ENCODE measurements at regions not wholly inside any gene's neighbourhood (a gene's known extent, or its start where the extent isn't known, plus 50 kb on each side); places are given as distances from the start of the nearest gene placed in this dataset.
A peak's percentile ranks its signal among the peaks of the same experiment; 100 is the strongest.

GRCh38 chr6:113039005-113039404 lies 691.9 kb downstream of the RFPL4B start:
- DNase-seq (ENCODE audit: low read depth): no peak

DNA sequence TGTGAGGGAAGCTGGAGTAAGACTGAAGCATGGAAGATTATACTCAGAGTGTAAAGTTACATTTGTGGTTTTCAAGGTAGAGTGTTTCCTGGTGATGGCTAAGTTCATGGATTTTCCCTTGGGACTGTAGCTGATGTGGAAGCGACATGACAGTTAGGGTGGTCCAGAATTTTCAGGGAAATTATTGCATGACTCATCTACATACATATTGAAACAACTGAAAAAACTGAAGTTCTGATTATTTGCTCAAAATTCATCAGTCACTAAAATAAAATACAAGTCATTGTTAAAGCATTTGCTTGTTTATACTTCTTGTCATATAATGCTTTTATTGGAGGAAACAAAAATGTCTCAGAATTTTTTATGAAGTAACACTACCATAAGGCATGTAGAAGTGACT lies 700.0 kb downstream of the RFPL4B start:
- DNase-seq (ENCODE audit: low read depth): peak; percentile 48

GRCh38 chr6:113047932-113048331 lies 700.8 kb downstream of the RFPL4B start:
- no peak for DNase-seq (ENCODE audit: low read depth)

DNA sequence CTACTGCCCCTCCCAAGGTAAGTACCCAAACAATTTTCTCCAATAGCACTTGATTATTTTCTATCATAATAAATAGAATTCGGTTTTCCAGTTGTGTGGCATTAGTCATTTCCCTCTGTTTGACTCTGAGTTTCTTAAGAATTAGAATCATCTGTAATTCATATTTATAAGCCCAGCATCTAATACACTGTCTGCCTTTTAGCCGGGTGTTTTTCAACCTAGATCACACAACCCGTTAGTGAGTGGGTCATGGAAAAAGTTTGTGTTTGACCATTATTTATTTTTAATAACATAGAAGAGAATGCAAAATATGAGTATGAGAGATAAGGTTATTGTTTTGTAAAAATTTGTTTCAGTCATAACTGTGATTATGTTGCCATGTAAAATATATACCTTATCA lies 701.6 kb downstream of the RFPL4B start:
- DNase-seq (ENCODE audit: low read depth): no peak

DNA sequence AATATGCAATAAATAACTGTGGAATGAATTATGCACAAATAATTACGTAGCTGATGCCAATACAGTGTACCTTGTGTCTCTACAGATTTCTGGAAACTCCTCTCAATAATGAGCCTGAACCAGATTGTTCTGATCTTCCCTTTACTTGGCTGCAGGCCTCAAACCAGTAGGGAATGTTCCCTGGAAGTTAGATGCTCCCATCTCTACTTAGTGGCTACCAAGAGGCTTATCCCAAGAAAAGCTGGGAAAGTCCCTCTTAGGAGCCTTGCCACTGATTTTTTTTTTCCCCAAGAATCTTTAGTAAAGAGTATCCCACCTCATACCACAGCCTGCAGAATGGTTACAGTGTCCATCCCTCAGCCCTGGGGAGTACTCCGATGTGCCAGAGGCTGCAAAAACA lies 702.1 kb downstream of the RFPL4B start:
- DNase-seq (ENCODE audit: low read depth): peak; percentile 5

GRCh38 chr6:113050010-113050858 lies 703.1 kb downstream of the RFPL4B start:
- DNase-seq (ENCODE audit: low read depth): peak; percentile 48

GRCh38 chr6:113050979-113051378 lies 703.8 kb downstream of the RFPL4B start:
- no peak for DNase-seq (ENCODE audit: low read depth)

DNA sequence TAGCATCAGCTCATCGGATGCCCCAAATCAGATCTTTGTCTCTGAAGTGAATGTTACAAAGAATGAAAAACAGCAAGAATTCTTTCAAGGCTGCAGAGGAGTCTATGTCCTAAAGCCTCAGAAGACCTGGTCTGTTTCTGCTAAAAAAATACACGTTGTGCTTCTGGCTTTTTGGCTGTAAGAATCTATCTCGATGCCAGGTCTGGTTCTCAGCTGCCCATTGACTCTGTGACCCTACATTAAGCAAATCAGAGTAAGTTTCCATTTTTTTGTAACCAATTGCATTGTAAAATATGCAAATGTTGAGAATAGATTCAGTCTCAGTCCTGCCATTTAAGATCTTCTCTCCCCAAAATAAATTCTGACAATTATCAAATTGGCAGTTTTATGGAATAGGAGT lies 705.4 kb downstream of the RFPL4B start:
- DNase-seq (ENCODE audit: low read depth): no peak

DNA sequence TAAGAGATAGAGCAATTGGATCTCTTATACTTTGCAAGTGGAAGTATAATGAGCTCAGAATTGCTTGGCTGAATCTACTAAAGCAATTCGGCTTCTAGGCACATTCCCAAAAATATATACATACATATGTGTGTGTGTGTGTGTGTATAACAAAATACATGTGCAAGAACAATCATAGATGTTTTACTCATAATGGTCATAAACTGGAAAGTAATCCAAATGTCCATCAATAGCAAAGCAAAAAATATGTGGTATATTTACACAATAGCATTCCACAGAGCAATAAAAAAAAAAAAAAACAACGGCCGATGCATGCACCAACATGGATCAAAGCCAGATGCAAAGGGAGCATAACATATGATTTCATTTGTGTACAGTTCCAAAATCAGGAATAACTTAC lies 707.9 kb downstream of the RFPL4B start:
- DNase-seq (ENCODE audit: low read depth): no peak

DNA sequence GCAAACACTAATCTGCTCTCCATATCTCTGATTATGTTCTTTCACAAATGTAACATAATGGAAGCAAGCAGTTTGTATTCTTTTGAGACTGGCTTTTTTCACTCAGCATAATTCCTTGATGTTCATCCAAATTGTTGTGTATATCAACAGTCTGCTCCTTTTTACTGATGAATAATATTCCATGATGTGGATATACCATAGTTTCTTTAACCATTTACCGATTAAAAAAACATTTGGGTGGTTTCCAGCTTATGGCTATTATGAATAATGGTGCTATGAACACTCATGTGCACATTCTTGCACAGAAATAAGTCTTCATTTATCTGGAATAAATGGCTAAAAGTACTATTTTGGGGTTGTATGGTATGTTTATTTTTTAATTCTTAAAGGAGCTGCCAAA lies 708.9 kb downstream of the RFPL4B start:
- no peak for DNase-seq (ENCODE audit: low read depth)

DNA sequence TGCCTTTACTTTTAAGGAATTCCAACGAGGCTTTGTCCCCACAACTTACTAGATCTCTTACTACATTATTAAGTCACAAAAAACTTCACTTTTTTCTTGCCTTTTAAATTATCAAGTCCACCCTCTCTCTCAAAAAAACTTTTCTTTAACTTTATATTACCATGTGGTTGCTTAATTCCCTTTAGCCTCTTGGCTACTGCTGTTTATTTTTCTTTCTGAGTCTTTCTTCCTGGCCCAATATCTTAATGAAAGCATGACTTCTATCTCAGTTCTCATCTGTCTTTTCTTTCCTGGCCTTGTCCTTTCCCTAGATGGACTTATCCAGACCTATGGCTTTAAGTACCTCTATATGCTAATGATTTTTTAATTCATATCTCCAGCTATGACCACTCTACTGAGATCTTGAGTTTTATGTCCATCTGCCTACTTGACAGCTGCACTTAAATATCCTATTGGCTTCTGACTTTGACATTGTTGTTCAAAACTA lies 710.5 kb downstream of the RFPL4B start:
- no peak for DNase-seq (ENCODE audit: low read depth)

- DNase-seq (ENCODE audit: low read depth): no peak
These were observed 713.5 kb downstream of the RFPL4B start for GRCh38 chr6:113060664-113061063.

- DNase-seq (ENCODE audit: low read depth): no peak
These were observed 718.5 kb downstream of the RFPL4B start for GRCh38 chr6:113065611-113066010.

DNA sequence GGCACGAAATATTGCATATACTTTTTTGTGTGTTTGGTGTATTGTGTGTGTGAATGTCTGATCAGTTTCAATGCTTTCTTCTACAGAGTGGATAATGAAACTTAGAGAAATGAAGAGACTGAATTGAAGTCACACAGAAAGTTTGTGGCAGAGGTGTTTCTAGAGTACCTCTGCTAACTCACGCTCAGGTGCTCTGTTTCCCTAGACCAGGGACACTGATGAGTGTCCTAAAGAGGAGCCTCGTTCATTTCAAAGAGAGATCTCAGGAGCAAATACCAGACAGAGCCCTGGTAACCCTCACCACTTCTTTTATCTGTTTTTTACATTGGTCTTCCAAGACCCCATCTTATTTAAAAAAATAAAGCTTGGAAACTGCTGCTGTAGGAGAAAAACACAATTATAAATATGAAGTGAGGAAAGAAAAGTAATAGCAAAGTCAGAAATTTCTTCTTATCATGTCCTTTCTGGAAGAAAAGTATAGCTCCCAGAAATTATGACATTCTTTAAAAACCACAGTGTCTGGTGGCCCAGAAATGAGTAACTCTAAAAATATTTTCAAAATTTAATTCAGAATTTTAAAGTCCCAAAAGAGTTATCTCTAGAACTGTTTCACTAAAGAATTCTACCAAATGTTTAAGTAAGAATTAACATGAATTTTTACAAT lies 720.6 kb downstream of the RFPL4B start:
- no peak for DNase-seq (ENCODE audit: low read depth)

DNA sequence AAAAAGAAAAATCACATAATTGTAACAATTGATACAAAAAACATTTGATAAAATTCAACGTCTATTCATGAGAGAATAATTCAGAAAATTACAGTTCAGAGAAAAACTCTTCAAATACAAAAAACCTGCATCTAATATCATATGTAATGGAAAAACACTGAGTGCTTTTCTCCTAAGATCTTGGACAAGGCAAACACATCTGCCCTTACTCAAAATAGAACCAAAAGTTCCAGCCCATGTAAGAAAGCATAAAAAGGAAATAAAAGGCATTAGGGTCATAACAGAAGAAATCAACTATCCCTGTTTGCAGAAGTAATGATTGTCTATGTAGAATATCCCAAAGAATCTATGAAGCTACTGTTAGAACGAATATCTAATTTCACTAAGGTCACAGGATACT lies 721.4 kb downstream of the RFPL4B start:
- DNase-seq (ENCODE audit: low read depth): no peak

- DNase-seq (ENCODE audit: low read depth): peak; percentile 17
These were observed 723.6 kb downstream of the RFPL4B start for GRCh38 chr6:113070681-113071080.

- no peak for DNase-seq (ENCODE audit: low read depth)
These were observed 726.6 kb downstream of the RFPL4B start for GRCh38 chr6:113073611-113074191.

- DNase-seq (ENCODE audit: low read depth): no peak
These were observed 729.0 kb downstream of the RFPL4B start for GRCh38 chr6:113076116-113076515.

DNA sequence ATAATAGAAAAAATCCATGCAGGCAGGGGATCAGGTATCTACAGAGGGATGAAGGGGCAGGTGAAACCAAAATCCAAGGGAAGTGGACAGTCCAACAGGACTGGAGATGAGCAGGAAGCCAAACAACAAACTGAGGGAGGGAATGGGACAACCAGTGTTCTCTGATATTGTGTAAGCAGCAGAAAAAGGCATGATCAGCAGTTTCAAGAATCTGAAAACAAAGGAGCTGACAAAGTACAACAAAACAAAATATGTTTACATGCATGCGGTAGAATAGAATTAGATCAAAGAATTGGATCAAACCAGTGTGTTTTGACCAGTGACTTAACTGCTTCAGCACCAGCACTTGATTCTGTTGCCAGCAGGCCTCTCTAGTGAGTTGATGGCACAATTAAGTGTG lies 729.7 kb downstream of the RFPL4B start:
- DNase-seq (ENCODE audit: low read depth): no peak

GRCh38 chr6:113077794-113078193 lies 730.7 kb downstream of the RFPL4B start:
- no peak for DNase-seq (ENCODE audit: low read depth)

GRCh38 chr6:113078791-113079190 lies 731.7 kb downstream of the RFPL4B start:
- DNase-seq (ENCODE audit: low read depth): no peak

- peak; percentile 12 for DNase-seq (ENCODE audit: low read depth)
These were observed 735.6 kb downstream of the RFPL4B start for GRCh38 chr6:113082745-113083144.

DNA sequence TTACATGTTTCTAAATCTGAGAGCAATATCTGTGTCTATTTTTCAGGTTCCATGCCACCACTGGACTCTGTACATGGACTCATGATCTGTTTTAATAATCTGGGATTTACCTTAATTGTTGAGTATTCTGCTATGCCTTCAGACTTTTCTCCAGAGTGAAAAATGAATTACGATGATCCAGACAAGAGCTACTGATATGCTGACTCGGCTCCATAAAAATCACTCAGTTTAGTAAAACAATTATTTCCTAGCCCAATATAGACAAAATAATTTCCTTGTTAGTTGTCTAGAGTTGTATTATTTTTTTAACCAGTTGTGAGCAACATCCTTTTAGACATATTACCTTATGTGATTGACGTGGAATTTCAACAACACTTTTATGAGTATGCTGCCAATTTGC lies 736.8 kb downstream of the RFPL4B start:
- no peak for DNase-seq (ENCODE audit: low read depth)
